GM13976 (cell line): ENCODE measurements at regions not wholly inside any gene's neighbourhood (a gene's known extent, or its start where the extent isn't known, plus 50 kb on each side); places are given as distances from the start of the nearest gene placed in this dataset.

ENCODE experiments used
- DNase-seq: peaks from one replicate; pipeline ENCODE4 v3.0.0; 2012; ENCODE audit warnings: low spot score
- CTCF ChIP-seq: IDR thresholded peaks from 2 replicates; pipeline ENCODE4 v1.5.1; 2012; ENCODE audit warnings: borderline replicate concordance, mild to moderate bottlenecking; ENCODE audit not compliant: insufficient read depth; ENCODE audit errors: extremely low read depth, missing control alignments, control extremely low read depth
- in situ Hi-C: fragments of 300-500 bp; cut with MboI; formaldehyde crosslinking; loops from one replicate; pipeline ENCODE4 v1.12.0; 2022; ENCODE audit warnings: low sequenced_read_pairs, mixed read lengths, inconsistent platforms; ENCODE audit not compliant: unreplicated experiment

- no peak for TF ChIP-seq CTCF
- no peak for DNase-seq
- in situ Hi-C loops: no loop called here
Observed at GRCh38 chr12:93944911-93945310, 203.5 kb upstream of the PLXNC1 start.

GRCh38 chr12:93946542-93947150 is 201.7 kb upstream of the PLXNC1 start:
- no peak for TF ChIP-seq CTCF
- in situ Hi-C loops: no loop called here
- DNase-seq: no peak

GRCh38 chr12:93947486-93947885 is 200.9 kb upstream of the PLXNC1 start:
- no peak for DNase-seq
- in situ Hi-C loops: no loop called here
- no peak for TF ChIP-seq CTCF

GRCh38 chr12:93950311-93950710 is 198.1 kb upstream of the PLXNC1 start:
- in situ Hi-C loops: no loop called here
- no peak for DNase-seq
- TF ChIP-seq CTCF: no peak

- DNase-seq: no peak
- no peak for TF ChIP-seq CTCF
- in situ Hi-C loops: no loop called here
Observed at GRCh38 chr12:93954166-93955112, 193.9 kb upstream of the PLXNC1 start.

- TF ChIP-seq CTCF: no peak
- in situ Hi-C loops: no loop called here
- DNase-seq: no peak
Observed at GRCh38 chr12:93956551-93956950, 191.8 kb upstream of the PLXNC1 start.
